Right atrium auricular region (tissue), 2 donors: ENCODE measurements at regions not wholly inside any gene's neighbourhood (a gene's known extent, or its start where the extent isn't known, plus 50 kb on each side); places are given as distances from the start of the nearest gene placed in this dataset.
A peak's percentile ranks its signal among the peaks of the same experiment; 100 is the strongest.

Source experiments
- DNase-seq: peaks from one replicate; pipeline ENCODE4 v3.0.0-alpha.2; 2019; ENCODE audit warnings: low spot score
- H3K27ac ChIP-seq, 2 donors: fragments of 200-600 bp; sonication (generic); 1 replicate in 1 of 2; 2 replicates in 1 of 2; pipeline ENCODE4 v1.5.1; 2016 to 2019
- H3K27me3 ChIP-seq, 2 donors: fragments of 200-600 bp; sonication (generic); one replicate each; pipeline versions ENCODE4 v1.5.1 to v1.6.0; 2017 to 2019
- H3K36me3 ChIP-seq: fragments of 200-600 bp; sonication (generic); one replicate; pipeline ENCODE4 v1.5.1; 2016
- H3K4me1 ChIP-seq, 2 donors: fragments of 200-600 bp; sonication (generic); one replicate each; pipeline versions ENCODE4 v1.5.1 to v1.6.0; 2017 to 2019
- H3K4me3 ChIP-seq, 2 donors: fragments of 200-600 bp; sonication (generic); 1 replicate in 1 of 2; 2 replicates in 1 of 2; pipeline ENCODE4 v1.5.1; 2017 to 2019; ENCODE audit warnings: mild to moderate bottlenecking in 1 of 2, moderate library complexity in 1 of 2
- H3K9me3 ChIP-seq, 2 donors: fragments of 200-600 bp; sonication (generic); one replicate each; pipeline ENCODE4 v1.5.1; 2019
- CTCF ChIP-seq, 2 donors: fragments of 200-600 bp; sonication (generic); IDR thresholded peaks; one replicate each; pipeline ENCODE4 v1.5.1; 2019; ENCODE audit warnings: antibody characterized with exemption in 2 of 2

- Histone ChIP-seq H3K36me3 (no peaks in the 10 kb centered on the region), H3K9me3 (no peaks in the 10 kb centered on the region), H3K4me1 (no peaks in the 10 kb centered on the region), H3K27ac (no peak overlapping the region), H3K27me3 (no peaks in the 10 kb centered on the region), H3K4me3 (no peak overlapping the region)
- DNase-seq, result no peak
- no peak for TF ChIP-seq CTCF (IDR thresholded peaks at IDR 0.05)
Measured at GRCh38 chr2:51997571-51997970, 965.6 kb upstream of the NRXN1 start.

DNA sequence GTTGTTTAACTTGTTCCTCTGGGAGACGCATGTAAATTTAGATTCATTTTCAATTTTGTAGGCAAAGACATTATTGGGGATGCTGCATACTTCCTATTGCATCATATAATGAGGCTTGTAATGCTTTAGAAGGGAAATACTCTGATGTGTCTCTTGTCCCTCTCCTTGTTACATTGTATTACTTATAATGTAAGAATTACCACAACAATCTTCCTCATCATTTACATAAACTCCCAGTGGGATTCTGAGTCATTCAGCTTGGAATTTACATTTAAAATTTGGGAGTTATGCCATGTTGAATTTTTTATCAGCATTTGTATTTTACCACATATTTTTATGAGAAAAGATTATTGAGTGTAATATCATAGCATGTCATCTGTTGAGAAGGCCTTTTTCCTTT lies 963.4 kb upstream of the NRXN1 start:
- no peak for DNase-seq
- H3K36me3 ChIP-seq, result no peaks in the 10 kb centered on the region
- TF ChIP-seq CTCF (IDR thresholded peaks at IDR 0.05), result no peak
- H3K4me3 ChIP-seq, result no peak overlapping the region
- H3K4me1 ChIP-seq, result no peaks in the 10 kb centered on the region
- H3K27me3 ChIP-seq, result no peaks in the 10 kb centered on the region
- no peak overlapping the region for H3K27ac ChIP-seq
- H3K9me3 ChIP-seq, result no peaks in the 10 kb centered on the region

GRCh38 chr2:51994123-51994763 lies 962.3 kb upstream of the NRXN1 start:
- Histone ChIP-seq H3K9me3 (no peaks in the 10 kb centered on the region), H3K27me3 (no peaks in the 10 kb centered on the region), H3K4me3 (no peak overlapping the region), H3K4me1 (no peaks in the 10 kb centered on the region), H3K36me3 (no peaks in the 10 kb centered on the region), H3K27ac (peak overlapping the region in 1 of 2 donors; percentile 22)
- no peak for DNase-seq
- TF ChIP-seq CTCF (IDR thresholded peaks at IDR 0.05), result no peak

DNA sequence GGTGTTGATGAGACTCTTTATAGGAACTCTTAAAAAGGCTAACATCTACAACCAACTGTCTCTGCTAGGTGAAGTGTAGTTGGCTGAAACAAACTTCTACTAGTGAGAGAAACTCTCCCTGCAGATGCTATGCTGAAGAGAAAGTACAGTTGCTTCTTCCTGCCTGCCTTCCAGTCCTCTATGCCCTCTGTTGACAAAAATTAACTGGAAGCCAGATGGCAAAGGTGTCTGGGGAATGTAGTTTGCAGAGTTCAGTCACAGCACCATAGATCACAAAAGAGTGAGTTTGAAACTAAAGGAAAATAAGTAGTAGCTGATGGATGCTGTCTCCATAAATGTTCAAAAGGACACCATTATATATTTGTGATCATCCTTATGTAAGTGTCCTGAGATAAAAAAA lies 958.8 kb upstream of the NRXN1 start:
- H3K4me3 ChIP-seq, result no peak overlapping the region
- H3K27ac ChIP-seq, result no peak overlapping the region
- no peaks in the 10 kb centered on the region for H3K4me1 ChIP-seq
- no peak for DNase-seq
- no peaks in the 10 kb centered on the region for H3K36me3 ChIP-seq
- TF ChIP-seq CTCF (IDR thresholded peaks at IDR 0.05), result no peak
- H3K9me3 ChIP-seq, result no peaks in the 10 kb centered on the region
- H3K27me3 ChIP-seq, result no peaks in the 10 kb centered on the region

DNA sequence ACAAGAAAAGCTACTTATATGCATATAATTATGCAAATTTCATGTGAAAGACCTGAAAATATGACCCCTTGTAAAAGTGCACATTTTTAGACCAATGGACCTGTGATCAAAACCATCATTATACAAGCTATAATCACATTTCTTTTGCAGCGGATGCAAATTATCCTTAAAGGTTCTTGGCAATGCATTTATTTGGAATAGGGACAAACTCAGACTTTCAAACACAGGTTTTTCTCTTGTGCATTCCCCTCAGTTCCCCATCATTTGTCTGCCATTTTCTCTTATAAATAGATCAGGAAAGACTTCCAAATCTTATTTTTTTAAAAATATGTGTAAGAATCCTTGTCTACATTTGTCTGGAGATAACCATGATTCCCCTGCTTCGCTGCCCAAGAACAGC lies 954.2 kb upstream of the NRXN1 start:
- Histone ChIP-seq H3K27me3 (no peaks in the 10 kb centered on the region), H3K4me1 (no peaks in the 10 kb centered on the region), H3K9me3 (no peaks in the 10 kb centered on the region), H3K27ac (no peak overlapping the region), H3K4me3 (no peak overlapping the region), H3K36me3 (no peaks in the 10 kb centered on the region)
- no peak for TF ChIP-seq CTCF (IDR thresholded peaks at IDR 0.05)
- no peak for DNase-seq

- H3K9me3 ChIP-seq, result no peaks in the 10 kb centered on the region
- TF ChIP-seq CTCF (IDR thresholded peaks at IDR 0.05), result no peak
- H3K4me3 ChIP-seq, result no peak overlapping the region
- H3K4me1 ChIP-seq, result no peaks in the 10 kb centered on the region
- no peaks in the 10 kb centered on the region for H3K27me3 ChIP-seq
- H3K36me3 ChIP-seq, result no peaks in the 10 kb centered on the region
- DNase-seq, result no peak
- no peak overlapping the region for H3K27ac ChIP-seq
Measured at GRCh38 chr2:51981783-51982182, 949.9 kb upstream of the NRXN1 start.
